ENCODE measurements at regions not wholly inside any gene's neighbourhood (a gene's known extent, or its start where the extent isn't known, plus 50 kb on each side); places are given as distances from the start of the nearest gene placed in this dataset.

GRCh38 chr6:29236060-29236459, 65.4 kb downstream of the OR2J2 start:
- TF ChIP-seq CTCF (IDR thresholded peaks at IDR 0.05) (no peak), POLR2A (IDR thresholded peaks at IDR 0.05) (no peak)

Measured in right lobe of liver (tissue), 4 donors.